ENCODE measurements at regions not wholly inside any gene's neighbourhood (a gene's known extent, or its start where the extent isn't known, plus 50 kb on each side); places are given as distances from the start of the nearest gene placed in this dataset.

- no peak for TF ChIP-seq REST (IDR thresholded peaks at IDR 0.05; ENCODE audit: unreplicated experiment)
- no peak for TF ChIP-seq CTCF (conservative IDR thresholded peaks at IDR 0.05; ENCODE audit: low read depth in 2 of 2)
- no peak for TF ChIP-seq POLR2AphosphoS5 (IDR thresholded peaks at IDR 0.05; ENCODE audit: low read depth)
- TF ChIP-seq NANOG (IDR thresholded peaks at IDR 0.05; ENCODE audit: borderline replicate concordance), result no peak
- TF ChIP-seq EZH2 (IDR thresholded peaks at IDR 0.05; ENCODE audit: low read depth, unreplicated experiment), result no peak
- no peak for TF ChIP-seq STAT1 (IDR thresholded peaks at IDR 0.05; ENCODE audit: unreplicated experiment)
- no peak for TF ChIP-seq JUNB (IDR thresholded peaks at IDR 0.05; ENCODE audit: unreplicated experiment)
- no peak for TF ChIP-seq EZH2phosphoT487 (IDR thresholded peaks at IDR 0.05; ENCODE audit: unreplicated experiment)
- TF ChIP-seq ETS1 (IDR thresholded peaks at IDR 0.05), result no peak
- TF ChIP-seq CREB1 (CRISPR knock-in tag; IDR thresholded peaks at IDR 0.05; ENCODE audit: low read depth), result no peak
- no peak for TF ChIP-seq ZNF331 (CRISPR knock-in tag; IDR thresholded peaks at IDR 0.05; ENCODE audit: low read depth)
- no peak for TF ChIP-seq ZNF114 (CRISPR knock-in tag; IDR thresholded peaks at IDR 0.05)
Observed at GRCh38 chr5:33235824-33236223, 204.9 kb upstream of the TARS1 start.

Data from GM23338 (cell line).